Neural cell (in vitro differentiated cells): ENCODE measurements at regions not wholly inside any gene's neighbourhood (a gene's known extent, or its start where the extent isn't known, plus 50 kb on each side); places are given as distances from the start of the nearest gene placed in this dataset.

Experiments used
- CTCF ChIP-seq: fragments of 450-650 bp; IDR thresholded peaks from 2 replicates; pipeline ENCODE4 v1.5.1; 2014; ENCODE audit warnings: antibody characterized with exemption, mild to moderate bottlenecking, moderate library complexity; ENCODE audit not compliant: poor library complexity, severe bottlenecking
- POLR2AphosphoS5 ChIP-seq: IDR thresholded peaks from 2 replicates; pipeline ENCODE4 v1.6.1; 2012
- RAD21 ChIP-seq: fragments of 450-650 bp; conservative IDR thresholded peaks from 2 replicates; pipeline ENCODE4 v1.6.1; 2014; ENCODE audit warnings: antibody characterized with exemption, mild to moderate bottlenecking, moderate library complexity
- SMC3 ChIP-seq: fragments of 450-650 bp; conservative IDR thresholded peaks from 2 replicates; pipeline ENCODE4 v1.6.1; 2014; ENCODE audit warnings: antibody characterized with exemption, mild to moderate bottlenecking, moderate library complexity; ENCODE audit not compliant: poor library complexity

DNA sequence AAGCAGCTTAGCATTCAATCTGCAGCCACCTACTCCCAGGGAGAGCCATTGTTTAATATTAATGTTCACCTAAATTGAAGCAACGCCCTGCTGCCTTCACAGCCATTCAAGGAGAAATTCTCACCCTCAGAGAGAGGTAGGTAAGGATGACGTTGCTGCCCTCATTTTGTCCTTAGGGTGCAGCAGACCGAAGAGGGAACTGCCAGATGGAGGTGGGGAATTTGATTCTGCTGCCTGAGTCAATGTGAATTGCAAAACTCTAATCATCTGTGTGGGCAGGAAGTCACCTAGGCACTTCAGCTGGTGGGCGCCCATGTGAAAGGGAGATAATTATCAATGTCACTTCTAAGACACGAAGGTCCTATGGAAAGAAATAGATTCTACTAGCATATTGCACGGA is 503.4 kb downstream of the TBC1D4 start:
- no peak for TF ChIP-seq POLR2AphosphoS5
- no peak for TF ChIP-seq CTCF
- TF ChIP-seq SMC3, result no peak
- TF ChIP-seq RAD21, result no peak
